Glutamatergic neuron (in vitro differentiated cells): ENCODE measurements at regions not wholly inside any gene's neighbourhood (a gene's known extent, or its start where the extent isn't known, plus 50 kb on each side); places are given as distances from the start of the nearest gene placed in this dataset.

Source experiments
- DNase-seq: peaks from one replicate; pipeline ENCODE4 v3.0.0; 2022
- H3K27ac Mint-ChIP-seq: one replicate; pipeline ENCODE4 v1.8.0; 2020; ENCODE audit warnings: mild to moderate bottlenecking, mixed read lengths, inconsistent platforms; ENCODE audit not compliant: unreplicated experiment
- H3K27me3 Mint-ChIP-seq: one replicate; pipeline ENCODE4 v1.8.0; 2020; ENCODE audit warnings: mild to moderate bottlenecking, moderate library complexity, mixed read lengths, inconsistent platforms; ENCODE audit not compliant: unreplicated experiment
- H3K36me3 Mint-ChIP-seq: one replicate; pipeline ENCODE4 v1.8.0; 2020; ENCODE audit warnings: mild to moderate bottlenecking, mixed read lengths, inconsistent platforms; ENCODE audit not compliant: unreplicated experiment
- H3K4me1 Mint-ChIP-seq: one replicate; pipeline ENCODE4 v1.8.0; 2020; ENCODE audit warnings: mild to moderate bottlenecking, low read depth, mixed read lengths, inconsistent platforms; ENCODE audit not compliant: unreplicated experiment
- H3K4me3 Mint-ChIP-seq: one replicate; pipeline ENCODE4 v1.8.0; 2020; ENCODE audit warnings: mild to moderate bottlenecking, mixed read lengths, inconsistent platforms; ENCODE audit not compliant: unreplicated experiment
- H3K9me3 Mint-ChIP-seq: one replicate; pipeline ENCODE4 v1.8.0; 2020; ENCODE audit warnings: mild to moderate bottlenecking, moderate library complexity, mixed read lengths, inconsistent platforms; ENCODE audit not compliant: unreplicated experiment
- TF ChIP-seq, protein P1 (sequence below): fragments of 200-600 bp; sonication (generic); IDR thresholded peaks from one replicate; pipeline ENCODE4 v1.5.0; 2021; ENCODE audit not compliant: partially characterized antibody, unreplicated experiment

DNA sequence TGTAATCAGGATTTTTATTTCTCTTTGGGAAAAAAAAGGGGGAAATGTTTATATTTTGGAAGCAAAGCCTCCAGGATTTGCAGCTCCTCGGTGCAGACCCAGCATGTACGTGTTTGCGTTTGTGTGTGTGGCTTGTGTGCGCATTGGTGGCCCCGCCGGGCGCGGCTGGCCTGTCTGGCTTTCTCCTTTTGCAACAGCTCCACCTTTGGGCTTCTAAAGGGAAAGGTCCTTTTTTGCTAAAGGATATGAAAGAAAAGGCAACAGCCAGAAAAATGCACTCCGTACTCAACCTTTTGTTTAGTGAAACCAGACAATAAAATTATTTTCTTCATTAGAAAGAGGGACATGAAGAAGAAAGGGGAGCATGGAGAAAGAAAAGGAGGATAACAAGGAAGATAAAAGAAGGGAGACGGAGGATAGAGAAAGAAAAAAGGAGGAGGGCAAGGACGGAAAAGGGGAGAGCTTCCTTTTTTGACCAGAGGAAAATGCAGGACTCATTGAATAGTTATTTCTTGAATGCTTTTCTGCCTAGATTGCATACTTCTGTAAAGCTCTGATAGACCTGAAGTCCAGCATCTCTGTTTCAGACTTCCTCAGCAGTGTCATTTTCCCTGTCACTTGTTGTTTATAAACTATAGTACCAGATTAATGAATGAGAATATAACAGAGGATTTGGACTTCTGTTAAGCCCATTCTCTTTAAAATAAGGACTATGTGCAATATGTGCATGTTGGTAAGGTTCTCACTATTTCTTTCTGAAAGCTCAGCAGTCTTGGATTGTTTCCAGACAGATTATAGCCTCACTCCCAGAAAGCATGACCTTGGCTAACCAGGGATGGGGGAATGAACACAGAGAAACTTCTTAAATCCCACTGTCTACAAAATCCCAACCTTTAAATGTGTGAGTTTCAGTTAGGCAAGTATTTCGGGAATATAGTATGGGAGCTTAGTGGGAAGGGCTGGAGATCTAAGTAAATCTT lies 563.1 kb upstream of the PIK3C3 start:
- H3K27me3 Mint-ChIP-seq = peaks cover 2% of the 10 kb centered on the region
- H3K9me3 Mint-ChIP-seq = peaks cover 2% of the 10 kb centered on the region
- peak; percentile 77 for DNase-seq
- TF ChIP-seq, protein P1, sequence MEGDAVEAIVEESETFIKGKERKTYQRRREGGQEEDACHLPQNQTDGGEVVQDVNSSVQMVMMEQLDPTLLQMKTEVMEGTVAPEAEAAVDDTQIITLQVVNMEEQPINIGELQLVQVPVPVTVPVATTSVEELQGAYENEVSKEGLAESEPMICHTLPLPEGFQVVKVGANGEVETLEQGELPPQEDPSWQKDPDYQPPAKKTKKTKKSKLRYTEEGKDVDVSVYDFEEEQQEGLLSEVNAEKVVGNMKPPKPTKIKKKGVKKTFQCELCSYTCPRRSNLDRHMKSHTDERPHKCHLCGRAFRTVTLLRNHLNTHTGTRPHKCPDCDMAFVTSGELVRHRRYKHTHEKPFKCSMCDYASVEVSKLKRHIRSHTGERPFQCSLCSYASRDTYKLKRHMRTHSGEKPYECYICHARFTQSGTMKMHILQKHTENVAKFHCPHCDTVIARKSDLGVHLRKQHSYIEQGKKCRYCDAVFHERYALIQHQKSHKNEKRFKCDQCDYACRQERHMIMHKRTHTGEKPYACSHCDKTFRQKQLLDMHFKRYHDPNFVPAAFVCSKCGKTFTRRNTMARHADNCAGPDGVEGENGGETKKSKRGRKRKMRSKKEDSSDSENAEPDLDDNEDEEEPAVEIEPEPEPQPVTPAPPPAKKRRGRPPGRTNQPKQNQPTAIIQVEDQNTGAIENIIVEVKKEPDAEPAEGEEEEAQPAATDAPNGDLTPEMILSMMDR = peak; percentile 62
- peak overlapping the region; percentile 9 for H3K4me3 Mint-ChIP-seq
- no peaks in the 10 kb centered on the region for H3K36me3 Mint-ChIP-seq
- peak overlapping the region; percentile 28 for H3K27ac Mint-ChIP-seq
- peaks cover 18% of the 10 kb centered on the region for H3K4me1 Mint-ChIP-seq

DNA sequence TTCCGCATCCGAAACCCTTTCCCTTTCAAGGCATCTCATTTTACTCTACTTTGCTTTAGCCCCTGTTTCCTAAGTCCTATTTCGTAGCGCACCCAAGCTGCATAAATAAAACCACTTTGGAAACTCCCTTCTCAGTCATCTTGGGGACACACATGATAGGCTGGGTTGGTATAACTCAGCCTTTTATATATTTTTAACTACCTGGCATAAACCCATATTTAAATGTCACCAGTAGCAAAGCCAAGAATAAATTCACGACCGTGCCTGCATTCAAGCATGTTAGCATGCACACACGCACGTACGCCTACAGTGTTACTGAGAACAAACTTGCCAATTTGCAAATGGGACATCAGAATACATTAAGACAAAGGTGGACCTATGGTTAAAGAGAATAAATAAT lies 564.7 kb upstream of the PIK3C3 start:
- TF ChIP-seq, protein P1 = no peak
- DNase-seq = no peak
- Mint-ChIP-seq H3K36me3 (no peaks in the 10 kb centered on the region), H3K9me3 (peaks cover 2% of the 10 kb centered on the region), H3K4me1 (peaks cover 18% of the 10 kb centered on the region), H3K27ac (no peak overlapping the region), H3K4me3 (no peak overlapping the region), H3K27me3 (peaks cover 2% of the 10 kb centered on the region)

DNA sequence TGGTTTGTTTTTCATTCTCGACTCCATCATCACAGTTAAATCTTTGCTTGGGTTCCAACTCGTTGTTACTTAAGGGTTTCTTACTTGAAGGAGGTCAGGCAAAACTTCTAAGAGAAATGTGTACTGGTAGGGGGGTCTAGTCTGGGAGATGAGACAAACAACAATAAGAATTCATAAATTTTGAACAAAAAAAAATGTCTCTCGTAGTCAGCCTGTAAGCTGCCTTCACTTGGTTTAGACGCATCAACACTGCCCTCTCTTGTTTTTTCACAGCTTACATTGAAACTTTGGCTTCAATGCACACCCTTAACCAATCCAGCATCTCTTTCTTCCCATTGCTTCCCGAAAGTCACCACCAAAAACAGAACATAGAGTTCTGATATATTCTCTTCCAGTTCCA lies 576.4 kb upstream of the PIK3C3 start:
- H3K9me3 Mint-ChIP-seq = no peaks in the 10 kb centered on the region
- DNase-seq = no peak
- H3K36me3 Mint-ChIP-seq = no peaks in the 10 kb centered on the region
- H3K4me1 Mint-ChIP-seq = peaks cover 11% of the 10 kb centered on the region
- H3K27ac Mint-ChIP-seq = no peak overlapping the region
- TF ChIP-seq, protein P1 = no peak
- H3K4me3 Mint-ChIP-seq = no peak overlapping the region
- H3K27me3 Mint-ChIP-seq = no peaks in the 10 kb centered on the region

DNA sequence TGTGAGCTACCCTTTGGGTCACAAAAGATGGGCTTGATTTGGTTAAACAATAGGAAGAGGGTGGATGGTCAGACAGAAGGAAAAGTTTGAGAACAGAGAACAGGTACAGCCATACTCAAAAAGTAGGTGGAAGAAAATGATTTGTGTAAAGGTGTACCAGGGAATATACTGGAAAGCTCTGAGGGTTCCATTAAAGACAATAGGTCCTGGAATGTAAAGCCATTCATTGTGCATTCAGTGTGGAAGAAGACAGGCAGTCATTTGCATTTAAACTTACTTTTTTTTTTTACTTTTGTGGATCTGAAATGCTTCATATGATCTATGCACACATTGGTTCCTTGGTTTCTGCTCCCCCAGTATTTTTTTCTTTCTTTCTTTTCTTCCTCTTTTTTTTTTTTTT lies 581.4 kb upstream of the PIK3C3 start:
- Mint-ChIP-seq H3K4me1 (peaks cover 22% of the 10 kb centered on the region), H3K27ac (no peak overlapping the region)

More for the DNA sequence above, 581.4 kb upstream of the PIK3C3 start:
- Mint-ChIP-seq H3K36me3 (no peaks in the 10 kb centered on the region), H3K9me3 (peaks cover 2% of the 10 kb centered on the region), H3K4me3 (no peak overlapping the region), H3K27me3 (no peaks in the 10 kb centered on the region)
- TF ChIP-seq, protein P1 = no peak
- DNase-seq = no peak
